Trophoblast cell (in vitro differentiated cells and primary cell): ENCODE measurements at regions not wholly inside any gene's neighbourhood (a gene's known extent, or its start where the extent isn't known, plus 50 kb on each side); places are given as distances from the start of the nearest gene placed in this dataset.

Source experiments
- DNase-seq, 2 donors: peaks; one replicate each; pipeline ENCODE4 v3.0.0-alpha.2; 2016
- H2AFZ ChIP-seq: 2 replicates; pipeline ENCODE4 v1.6.1; 2013; ENCODE audit warnings: low read length, moderate library complexity, mild to moderate bottlenecking; ENCODE audit not compliant: insufficient read depth, poor library complexity
- H2AK5ac ChIP-seq: 2 replicates; pipeline ENCODE4 v1.6.1; 2013; ENCODE audit warnings: mild to moderate bottlenecking, low read length
- H2BK120ac ChIP-seq: 2 replicates; pipeline ENCODE4 v1.6.1; 2013; ENCODE audit warnings: low read length, mild to moderate bottlenecking, moderate library complexity; ENCODE audit not compliant: insufficient read depth, poor library complexity
- H2BK12ac ChIP-seq: 2 replicates; pipeline ENCODE4 v1.6.1; 2013; ENCODE audit warnings: mild to moderate bottlenecking, low read length, moderate library complexity
- H2BK5ac ChIP-seq: 2 replicates; pipeline ENCODE4 v1.6.1; 2013; ENCODE audit warnings: low read length, low read depth, moderate library complexity, mild to moderate bottlenecking; ENCODE audit not compliant: poor library complexity
- H3K14ac ChIP-seq: 2 replicates; pipeline ENCODE4 v1.6.1; 2013; ENCODE audit warnings: mild to moderate bottlenecking, low read length
- H3K18ac ChIP-seq: 2 replicates; pipeline ENCODE4 v1.6.1; 2013; ENCODE audit warnings: mild to moderate bottlenecking, low read length
- H3K23ac ChIP-seq: 2 replicates; pipeline ENCODE4 v1.6.1; 2013; ENCODE audit warnings: low read length
- H3K27ac ChIP-seq: 2 replicates; pipeline ENCODE4 v1.5.1; 2013; ENCODE audit warnings: low read depth, mild to moderate bottlenecking, inconsistent platforms, low read length, moderate library complexity
- H3K27me3 ChIP-seq: 2 replicates; pipeline ENCODE4 v1.6.1; 2013; ENCODE audit warnings: inconsistent platforms, mild to moderate bottlenecking, low read length, moderate library complexity; ENCODE audit not compliant: insufficient read depth
- H3K36me3 ChIP-seq, 2 experiments: 1 replicate in 1 of 2; 2 replicates in 1 of 2; pipeline ENCODE4 v1.6.1; 2013; ENCODE audit warnings: low read length in 2 of 2, mild to moderate bottlenecking in 2 of 2, moderate library complexity in 1 of 2; ENCODE audit not compliant: insufficient read depth in 2 of 2, control insufficient read depth in 1 of 2
- H3K4ac ChIP-seq: 2 replicates; pipeline ENCODE4 v1.6.1; 2013; ENCODE audit warnings: low read depth, mild to moderate bottlenecking, low read length, moderate library complexity
- H3K4me1 ChIP-seq, 2 experiments: 1 replicate in 1 of 2; 2 replicates in 1 of 2; pipeline ENCODE4 v1.6.1; 2013; ENCODE audit warnings: low read length in 2 of 2, mild to moderate bottlenecking in 2 of 2, moderate library complexity in 1 of 2; ENCODE audit not compliant: insufficient read depth in 2 of 2, control insufficient read depth in 1 of 2
- H3K4me2 ChIP-seq: 2 replicates; pipeline ENCODE4 v1.6.1; 2013; ENCODE audit warnings: inconsistent platforms, mild to moderate bottlenecking, low read length, moderate library complexity
- H3K4me3 ChIP-seq: 2 replicates; pipeline ENCODE4 v1.5.1; 2013; ENCODE audit warnings: mild to moderate bottlenecking, low read depth, low read length, inconsistent platforms
- H3K79me1 ChIP-seq: one replicate; pipeline ENCODE4 v1.6.1; 2013; ENCODE audit warnings: low read length
- H3K79me2 ChIP-seq: 2 replicates; pipeline ENCODE4 v1.6.1; 2013; ENCODE audit warnings: low read length, mild to moderate bottlenecking; ENCODE audit not compliant: control insufficient read depth, insufficient read depth, poor library complexity
- H3K9ac ChIP-seq: 2 replicates; pipeline ENCODE4 v1.6.1; 2013; ENCODE audit warnings: mild to moderate bottlenecking, low read length
- H3K9me3 ChIP-seq: 2 replicates; pipeline ENCODE4 v1.6.1; 2013; ENCODE audit warnings: low read depth, mild to moderate bottlenecking, control low read depth, inconsistent platforms, low read length; ENCODE audit not compliant: insufficient read depth
- H4K12ac ChIP-seq: 2 replicates; pipeline ENCODE4 v1.6.1; 2013; ENCODE audit warnings: low read depth, mild to moderate bottlenecking, low read length, moderate library complexity
- H4K8ac ChIP-seq: 2 replicates; pipeline ENCODE4 v1.6.1; 2013; ENCODE audit warnings: low read depth, mild to moderate bottlenecking, low read length, moderate library complexity
- H4K91ac ChIP-seq: one replicate; pipeline ENCODE4 v1.6.1; 2013; ENCODE audit warnings: low read depth, mild to moderate bottlenecking, low read length, moderate library complexity
- WGBS: extraction: QIAGEN DNeasy Blood & Tissue Kit; methylation state at CpG from one replicate; pipeline ENCODE4 v1.1.7; 2013; ENCODE audit warnings: missing lambda C conversion rate; ENCODE audit not compliant: insufficient read length, insufficient coverage; ENCODE audit errors: extremely low coverage; 5-methylcytosine and 5-hydroxymethylcytosine counted together

GRCh38 chr3:102068736-102069135 is 219.4 kb downstream of the NFKBIZ start:
- Histone ChIP-seq H3K18ac (no peak overlapping the region), H3K4me1 (no peaks in the 10 kb centered on the region), H3K23ac (no peak overlapping the region), H3K9ac (no peak overlapping the region), H2AFZ (no peak overlapping the region), H3K4me3 (no peak overlapping the region), H2AK5ac (no peak overlapping the region), H3K79me2 (no peaks in the 10 kb centered on the region), H3K79me1 (no peaks in the 10 kb centered on the region), H3K4ac (no peak overlapping the region), H3K4me2 (no peak overlapping the region), H3K14ac (no peak overlapping the region), H2BK120ac (no peak overlapping the region), H2BK12ac (no peak overlapping the region), H3K27ac (no peak overlapping the region), H4K12ac (no peak overlapping the region), H3K27me3 (no peaks in the 10 kb centered on the region), H4K91ac (no peak overlapping the region), H4K8ac (no peak overlapping the region), H2BK5ac (no peak overlapping the region), H3K9me3 (no peaks in the 10 kb centered on the region), H3K36me3 (no peaks in the 10 kb centered on the region)
- no CpG with 5 or more reads among the region's 2 CpGs for WGBS
- no peak for DNase-seq

GRCh38 chr3:102069211-102069662 is 219.9 kb downstream of the NFKBIZ start:
- no peak overlapping the region for H4K91ac ChIP-seq
- no peaks in the 10 kb centered on the region for H3K9me3 ChIP-seq
- H2AFZ ChIP-seq: no peak overlapping the region
- no peak overlapping the region for H2AK5ac ChIP-seq
- H3K9ac ChIP-seq: no peak overlapping the region
- no peak overlapping the region for H2BK12ac ChIP-seq
- no peak overlapping the region for H4K12ac ChIP-seq
- no peak overlapping the region for H3K4me3 ChIP-seq
- no peak overlapping the region for H3K18ac ChIP-seq
- no CpG with 5 or more reads among the region's 1 CpG for WGBS
- H3K23ac ChIP-seq: no peak overlapping the region
- H3K27ac ChIP-seq: no peak overlapping the region
- no peak overlapping the region for H3K14ac ChIP-seq
- H3K79me1 ChIP-seq: no peaks in the 10 kb centered on the region
- H3K27me3 ChIP-seq: no peaks in the 10 kb centered on the region
- H4K8ac ChIP-seq: no peak overlapping the region
- no peak overlapping the region for H3K4ac ChIP-seq
- H3K36me3 ChIP-seq: no peaks in the 10 kb centered on the region
- no peaks in the 10 kb centered on the region for H3K79me2 ChIP-seq
- no peaks in the 10 kb centered on the region for H3K4me1 ChIP-seq
- no peak overlapping the region for H2BK5ac ChIP-seq
- no peak overlapping the region for H3K4me2 ChIP-seq
- peak; percentile 33 to 45 for DNase-seq
- H2BK120ac ChIP-seq: no peak overlapping the region

- no peaks in the 10 kb centered on the region for H3K27me3 ChIP-seq
- H3K79me1 ChIP-seq: no peaks in the 10 kb centered on the region
- no peak overlapping the region for H4K8ac ChIP-seq
- H2BK120ac ChIP-seq: no peak overlapping the region
- no peak overlapping the region for H3K27ac ChIP-seq
- H3K4me3 ChIP-seq: no peak overlapping the region
- H3K23ac ChIP-seq: no peak overlapping the region
- no peak overlapping the region for H3K9ac ChIP-seq
- H2AFZ ChIP-seq: no peak overlapping the region
- no peaks in the 10 kb centered on the region for H3K9me3 ChIP-seq
- H3K14ac ChIP-seq: no peak overlapping the region
- H2BK5ac ChIP-seq: no peak overlapping the region
- no peak overlapping the region for H4K91ac ChIP-seq
- H3K36me3 ChIP-seq: no peaks in the 10 kb centered on the region
- no peak overlapping the region for H3K4me2 ChIP-seq
- peaks cover 2% of the 10 kb centered on the region in 2 experiments for H3K4me1 ChIP-seq
- no peak overlapping the region for H4K12ac ChIP-seq
- peak in 1 of 2 donors; percentile 6 for DNase-seq
- no peak overlapping the region for H2AK5ac ChIP-seq
- H2BK12ac ChIP-seq: no peak overlapping the region
- H3K79me2 ChIP-seq: no peaks in the 10 kb centered on the region
- no peak overlapping the region for H3K18ac ChIP-seq
- no peak overlapping the region for H3K4ac ChIP-seq
These were observed 225.6 kb downstream of the NFKBIZ start for GRCh38 chr3:102074946-102075345.

GRCh38 chr3:102078401-102078800 is 229.1 kb downstream of the NFKBIZ start:
- H2BK5ac ChIP-seq: no peak overlapping the region
- no peak overlapping the region for H2AK5ac ChIP-seq
- peaks cover 2% of the 10 kb centered on the region in 2 experiments for H3K4me1 ChIP-seq
- no peaks in the 10 kb centered on the region for H3K27me3 ChIP-seq
- H2AFZ ChIP-seq: no peak overlapping the region
- no peak overlapping the region for H2BK12ac ChIP-seq
- no peak overlapping the region for H3K14ac ChIP-seq
- no peak for DNase-seq
- no peak overlapping the region for H3K4ac ChIP-seq
- H3K36me3 ChIP-seq: no peaks in the 10 kb centered on the region
- H4K8ac ChIP-seq: no peak overlapping the region
- no peaks in the 10 kb centered on the region for H3K79me1 ChIP-seq
- H4K91ac ChIP-seq: no peak overlapping the region
- H4K12ac ChIP-seq: no peak overlapping the region
- H3K4me2 ChIP-seq: no peak overlapping the region
- WGBS: no CpG with 5 or more reads among the region's 3 CpGs
- H3K4me3 ChIP-seq: no peak overlapping the region
- no peak overlapping the region for H2BK120ac ChIP-seq
- no peak overlapping the region for H3K18ac ChIP-seq
- H3K79me2 ChIP-seq: no peaks in the 10 kb centered on the region
- no peak overlapping the region for H3K9ac ChIP-seq
- H3K27ac ChIP-seq: no peak overlapping the region
- H3K9me3 ChIP-seq: no peaks in the 10 kb centered on the region
- H3K23ac ChIP-seq: no peak overlapping the region
